Peyer's patch (tissue), 4 donors: ENCODE measurements at regions not wholly inside any gene's neighbourhood (a gene's known extent, or its start where the extent isn't known, plus 50 kb on each side); places are given as distances from the start of the nearest gene placed in this dataset.

Experiments used
- CTCF ChIP-seq, 6 experiments: fragments of 450-650 bp in 4 of 6; fragments of 200-600 bp in 2 of 6; sonication (generic) in 1 of 6; IDR thresholded peaks; one replicate each; pipeline ENCODE4 v1.5.1; 2017 to 2019; ENCODE audit warnings: antibody characterized with exemption in 6 of 6, mild to moderate bottlenecking in 3 of 6, moderate library complexity in 1 of 6
- POLR2A ChIP-seq, 2 donors: fragments of 450-650 bp; IDR thresholded peaks; one replicate each; pipeline ENCODE4 v1.5.1; 2017; ENCODE audit warnings: antibody characterized with exemption in 2 of 2, mild to moderate bottlenecking in 2 of 2, moderate library complexity in 2 of 2

GRCh38 chr5:36496471-36496870 is 109.9 kb upstream of the SLC1A3 start:
- TF ChIP-seq CTCF (IDR thresholded peaks at IDR 0.05) (no peak), POLR2A (IDR thresholded peaks at IDR 0.05) (no peak)
